Heart left ventricle (tissue), 13 donors: ENCODE measurements at regions not wholly inside any gene's neighbourhood (a gene's known extent, or its start where the extent isn't known, plus 50 kb on each side); places are given as distances from the start of the nearest gene placed in this dataset.

Experiments used
- POLR2A ChIP-seq, 2 donors: fragments of 450-650 bp; IDR thresholded peaks; one replicate each; pipeline ENCODE4 v1.6.1; 2017; ENCODE audit warnings: antibody characterized with exemption in 2 of 2, mild to moderate bottlenecking in 2 of 2, moderate library complexity in 2 of 2
- TF ChIP-seq, protein P1 (sequence below), 12 donors: fragments of 200-600 bp; sonication (generic) in 4 of 12; IDR thresholded peaks; one replicate each; pipeline versions ENCODE4 v1.5.0 to v1.8.0; 2018 to 2022; ENCODE audit warnings: antibody characterized with exemption in 12 of 12, mild to moderate bottlenecking in 5 of 12
- donor health status: ischemic (EF 13 %, LVEDD 7.1; RV severe dilation, severe dysfunction).
- donor health status: DM: no; HTN: yes; CAD: no.
- donor health status: DM: no; HTN: no; CAD: no.
- donor health status: ischemic (EF 25% LVEDD 6.9; RV normal size, moderate dysfunction).
- donor health status: ischemic (EF 25% LVEDD 5.7; RV mildly dilated, moderate dysfunction).
- donor health status: ischemic (EF 35%, LVEDD 5.7; RV mildly dilated, moderate dysfunction).
- donor health status: nonischemic (EF 11% LVEDD 7.7; RV severe dilation, severe dysfunction).
- donor health status: DM: yes; HTN: yes; CAD: no.
- donor health status: PGD.
- donor health status: ischemic (EF 29% LVEDD 5.4; RV normal size, mild dysfunction).
- donor health status: nonischemic (EF 23%, LVEDD 6.1; RV moderate dilation, normal function).

DNA sequence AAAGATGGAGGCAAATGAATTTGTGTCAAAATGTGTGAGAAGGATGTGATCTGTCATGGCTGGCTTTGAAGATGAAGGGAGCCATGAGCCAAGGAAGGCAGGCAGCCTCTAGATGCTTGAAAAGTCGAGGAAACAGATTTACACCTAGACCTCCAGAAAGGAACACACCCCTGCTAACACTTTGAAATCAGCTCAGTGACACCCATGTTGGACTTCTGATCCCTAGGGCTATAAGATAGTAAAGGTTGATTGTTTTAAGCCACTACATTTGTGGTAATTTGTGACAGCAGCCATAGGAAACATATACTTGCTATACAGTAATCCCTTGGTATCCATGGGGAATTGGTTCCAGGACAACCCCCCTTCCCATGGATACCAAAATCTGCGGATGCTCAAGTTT is 80.5 kb upstream of the DYRK2 start:
- TF ChIP-seq, protein P1, sequence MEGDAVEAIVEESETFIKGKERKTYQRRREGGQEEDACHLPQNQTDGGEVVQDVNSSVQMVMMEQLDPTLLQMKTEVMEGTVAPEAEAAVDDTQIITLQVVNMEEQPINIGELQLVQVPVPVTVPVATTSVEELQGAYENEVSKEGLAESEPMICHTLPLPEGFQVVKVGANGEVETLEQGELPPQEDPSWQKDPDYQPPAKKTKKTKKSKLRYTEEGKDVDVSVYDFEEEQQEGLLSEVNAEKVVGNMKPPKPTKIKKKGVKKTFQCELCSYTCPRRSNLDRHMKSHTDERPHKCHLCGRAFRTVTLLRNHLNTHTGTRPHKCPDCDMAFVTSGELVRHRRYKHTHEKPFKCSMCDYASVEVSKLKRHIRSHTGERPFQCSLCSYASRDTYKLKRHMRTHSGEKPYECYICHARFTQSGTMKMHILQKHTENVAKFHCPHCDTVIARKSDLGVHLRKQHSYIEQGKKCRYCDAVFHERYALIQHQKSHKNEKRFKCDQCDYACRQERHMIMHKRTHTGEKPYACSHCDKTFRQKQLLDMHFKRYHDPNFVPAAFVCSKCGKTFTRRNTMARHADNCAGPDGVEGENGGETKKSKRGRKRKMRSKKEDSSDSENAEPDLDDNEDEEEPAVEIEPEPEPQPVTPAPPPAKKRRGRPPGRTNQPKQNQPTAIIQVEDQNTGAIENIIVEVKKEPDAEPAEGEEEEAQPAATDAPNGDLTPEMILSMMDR (IDR thresholded peaks at IDR 0.05), result no peak
- no peak for TF ChIP-seq POLR2A (IDR thresholded peaks at IDR 0.05)
